Aorta (tissue), 5 donors: ENCODE measurements at regions not wholly inside any gene's neighbourhood (a gene's known extent, or its start where the extent isn't known, plus 50 kb on each side); places are given as distances from the start of the nearest gene placed in this dataset.

ENCODE experiments used
- ATAC-seq: fragments of 200-7000 bp; cut with Tn5 transposase; one replicate; pipeline ENCODE4 v1.9.1; 2022; ENCODE audit warnings: moderate library complexity; ENCODE audit not compliant: low FRiP score
- DNase-seq, 2 donors: peaks; one replicate each; pipeline ENCODE4 v3.0.0-alpha.2; 2020
- H3K27ac ChIP-seq, 2 donors: one replicate each; pipeline ENCODE4 v1.5.1; 2013; ENCODE audit warnings: low read length in 2 of 2, mild to moderate bottlenecking in 2 of 2, moderate library complexity in 2 of 2, control low read depth in 1 of 2, inconsistent platforms in 1 of 2, low read depth in 1 of 2
- H3K27me3 ChIP-seq, 2 donors: one replicate each; pipeline ENCODE4 v1.6.1; 2013; ENCODE audit warnings: control low read depth in 1 of 2, low read length in 1 of 2, mild to moderate bottlenecking in 1 of 2, moderate library complexity in 1 of 2; ENCODE audit not compliant: insufficient read depth in 2 of 2, control insufficient read depth in 1 of 2
- H3K36me3 ChIP-seq, 2 donors: one replicate each; pipeline ENCODE4 v1.6.1; 2013; ENCODE audit warnings: control low read depth in 1 of 2, low read length in 1 of 2, mild to moderate bottlenecking in 1 of 2; ENCODE audit not compliant: insufficient read depth in 2 of 2, control insufficient read depth in 1 of 2
- H3K4me1 ChIP-seq, 2 donors: one replicate each; pipeline ENCODE4 v1.6.1; 2013; ENCODE audit warnings: low read length in 2 of 2, control low read depth in 1 of 2, mild to moderate bottlenecking in 1 of 2, moderate library complexity in 1 of 2; ENCODE audit not compliant: insufficient read depth in 2 of 2, control insufficient read depth in 1 of 2
- H3K4me3 ChIP-seq, 2 donors: one replicate each; pipeline ENCODE4 v1.5.1; 2013; ENCODE audit warnings: low read length in 2 of 2, control low read depth in 1 of 2, mild to moderate bottlenecking in 1 of 2
- H3K9me3 ChIP-seq: one replicate; pipeline ENCODE4 v1.6.1; 2013; ENCODE audit warnings: mild to moderate bottlenecking, low read length; ENCODE audit not compliant: control insufficient read depth
- WGBS, 2 donors: extraction: QIAGEN DNeasy Blood & Tissue Kit; methylation state at CpG; one replicate each; pipeline ENCODE4 v1.1.7; 2013; 5-methylcytosine and 5-hydroxymethylcytosine counted together
- intact Hi-C, 2 donors: fragments of 100-400 bp; cut with DNase I; formaldehyde crosslinking; loops; one replicate each; pipeline versions ENCODE4 v1.14.2 to v1.15.0; 2022
- donor health status: healthy with polysubstance abuse.
- donor health status: Bipolar disorder and iron deficiency.
- donor health status: DM: no; HTN: no; CAD: no.
- donor health status: DM: no; HTN: no; CAD: no.
- donor health status: DM: yes; HTN: yes; CAD: no.

DNA sequence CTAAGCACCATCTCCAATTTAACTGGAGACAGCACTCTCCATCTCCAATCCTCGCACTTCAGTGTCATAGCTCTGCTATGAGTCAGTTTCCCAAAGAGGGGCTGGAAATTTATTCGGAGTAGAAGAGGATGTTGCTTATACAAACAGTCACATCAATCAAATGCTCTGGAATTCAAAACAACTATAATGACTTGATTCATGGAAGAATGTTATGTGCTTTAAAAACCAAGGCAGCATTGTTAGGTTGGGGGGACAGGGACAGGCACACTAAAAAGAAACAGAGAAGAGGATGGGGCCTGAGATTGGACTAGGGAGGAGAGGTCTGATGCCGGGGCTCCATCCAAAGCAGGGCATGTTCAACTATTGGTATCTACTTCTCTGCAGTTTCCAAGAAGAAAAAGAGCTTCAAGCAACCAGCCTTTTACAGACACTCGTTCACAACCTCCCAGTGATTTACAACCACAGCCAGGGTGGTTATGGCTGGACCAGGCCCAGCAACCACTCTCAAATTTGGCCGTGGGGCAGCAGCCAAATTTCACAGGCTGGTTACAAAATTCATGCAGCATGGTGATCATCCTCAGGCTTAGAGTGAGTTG is 117.5 kb upstream of the ZNF366 start:
- H3K4me3 ChIP-seq = no peak overlapping the region
- no peak for DNase-seq
- ATAC-seq = no peak
- intact Hi-C loops = no loop called here
- 9 to 10% methylated on average over 5 of the region's 5 CpGs for WGBS, 2 donors
- H3K27me3 ChIP-seq = no peaks in the 10 kb centered on the region
- H3K9me3 ChIP-seq = no peaks in the 10 kb centered on the region
- H3K27ac ChIP-seq = no peak overlapping the region
- H3K4me1 ChIP-seq = peaks cover 0 to 4% of the 10 kb centered on the region in 2 donors
- H3K36me3 ChIP-seq = no peaks in the 10 kb centered on the region

DNA sequence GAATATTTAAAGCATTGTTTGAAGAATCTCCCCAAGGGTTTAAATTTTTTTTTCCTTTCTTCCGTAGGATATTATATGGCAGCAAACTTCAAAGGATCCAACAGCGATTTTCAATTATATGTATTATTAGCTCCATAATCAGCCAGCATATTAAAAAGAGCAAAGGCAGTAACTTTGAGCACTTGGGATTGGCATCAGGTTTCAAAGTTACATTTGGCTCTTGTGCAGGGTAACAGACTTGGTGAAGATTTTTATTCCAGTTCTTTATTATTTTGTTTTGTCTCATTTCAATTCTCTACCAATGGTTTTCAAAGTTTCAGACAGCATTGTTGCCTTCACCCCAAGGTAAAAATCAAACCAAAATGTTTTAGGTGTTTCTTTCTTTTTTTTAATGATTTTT is 116.7 kb upstream of the ZNF366 start:
- ATAC-seq (no peak), DNase-seq (no peak)
- intact Hi-C loops = no loop called here
- H3K27ac ChIP-seq = no peak overlapping the region
- no peaks in the 10 kb centered on the region for H3K9me3 ChIP-seq
- H3K27me3 ChIP-seq = no peaks in the 10 kb centered on the region
- H3K4me1 ChIP-seq = peaks cover 0 to 4% of the 10 kb centered on the region in 2 donors
- WGBS, 2 donors = 24 to 36% methylated on average over 2 of the region's 2 CpGs
- no peaks in the 10 kb centered on the region for H3K36me3 ChIP-seq
- H3K4me3 ChIP-seq = no peak overlapping the region

DNA sequence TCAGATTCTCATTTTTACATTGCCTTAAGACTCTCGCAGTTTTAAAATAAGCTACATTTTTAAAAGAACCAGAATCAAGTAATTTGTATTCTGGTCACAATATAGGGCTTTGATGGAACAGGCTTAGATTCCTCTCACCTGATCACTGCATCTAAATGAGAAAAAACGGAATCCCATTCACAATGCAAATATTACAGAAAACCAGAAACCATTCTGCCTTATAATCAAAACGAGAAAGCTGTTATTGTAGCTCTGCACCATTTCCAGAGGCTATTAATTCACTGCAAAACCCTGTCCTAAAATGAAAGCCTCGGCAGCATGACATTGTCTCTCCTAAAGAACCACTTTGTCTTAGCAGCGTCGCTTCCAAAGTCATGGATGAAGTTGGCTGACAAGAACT is 116.1 kb upstream of the ZNF366 start:
- WGBS, 2 donors = 50 to 57% methylated on average over 6 of the region's 6 CpGs
- no peaks in the 10 kb centered on the region for H3K27me3 ChIP-seq
- intact Hi-C loops = no loop called here
- no peak for ATAC-seq
- no peak overlapping the region for H3K27ac ChIP-seq
- DNase-seq = no peak
- no peaks in the 10 kb centered on the region for H3K36me3 ChIP-seq
- H3K4me1 ChIP-seq = peaks cover 0 to 4% of the 10 kb centered on the region in 2 donors
- H3K4me3 ChIP-seq = no peak overlapping the region
- no peaks in the 10 kb centered on the region for H3K9me3 ChIP-seq

DNA sequence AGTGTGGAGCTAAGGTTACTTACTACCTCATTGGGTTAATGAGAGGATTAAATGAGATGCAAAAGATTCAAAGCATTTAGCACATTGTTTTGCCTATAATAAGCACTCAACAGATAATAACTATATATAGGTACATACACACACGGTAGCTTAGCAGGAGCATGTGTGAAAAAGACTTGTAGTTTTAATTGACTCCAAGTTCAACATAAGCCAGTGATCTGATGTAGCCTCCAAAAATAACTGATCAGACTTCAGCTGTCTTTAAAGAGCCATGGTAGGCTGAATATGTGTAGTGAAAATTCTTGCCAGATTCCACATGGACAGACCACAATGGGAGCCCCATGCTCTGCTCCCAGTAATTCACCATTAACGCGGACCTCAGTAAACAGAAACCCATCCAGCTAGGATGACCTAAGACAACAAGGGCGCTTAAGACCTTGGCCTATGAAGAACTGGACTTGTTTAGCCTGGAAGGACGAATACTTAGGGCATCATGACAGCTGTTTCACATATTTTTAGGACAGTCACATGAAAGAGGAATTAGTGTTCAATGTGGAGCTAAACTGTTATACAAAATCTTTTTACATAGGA is 115.1 kb upstream of the ZNF366 start:
- no peaks in the 10 kb centered on the region for H3K36me3 ChIP-seq
- intact Hi-C loops = no loop called here
- H3K27me3 ChIP-seq = no peaks in the 10 kb centered on the region
- no peak overlapping the region for H3K4me3 ChIP-seq
- 80 to 82% methylated on average over 5 of the region's 5 CpGs for WGBS, 2 donors
- ATAC-seq (no peak), DNase-seq (no peak)
- H3K4me1 ChIP-seq = peaks cover 0 to 4% of the 10 kb centered on the region in 2 donors
- no peaks in the 10 kb centered on the region for H3K9me3 ChIP-seq
- H3K27ac ChIP-seq = no peak overlapping the region

DNA sequence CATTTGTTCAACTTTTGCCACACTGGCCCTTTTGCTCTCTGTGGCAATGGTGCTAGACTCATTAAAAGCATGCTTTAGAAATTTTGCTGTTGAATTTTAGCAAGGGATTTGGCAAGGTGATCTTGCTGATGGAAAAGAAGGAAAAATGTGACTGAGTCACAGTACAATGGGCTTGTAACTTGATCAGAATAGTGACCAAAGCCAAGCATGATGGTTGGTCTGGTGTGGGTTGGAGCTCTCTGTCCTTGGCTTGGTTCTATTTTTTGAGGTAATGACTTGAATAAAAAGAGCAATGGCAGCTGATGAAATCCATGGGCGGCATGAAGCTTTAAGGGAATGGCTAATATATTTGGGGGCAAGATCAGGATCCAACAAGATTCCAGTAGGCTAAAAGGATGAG is 114.4 kb upstream of the ZNF366 start:
- Histone ChIP-seq H3K4me3 (no peak overlapping the region), H3K27me3 (no peaks in the 10 kb centered on the region), H3K4me1 (peaks cover 0 to 4% of the 10 kb centered on the region in 2 donors), H3K9me3 (no peaks in the 10 kb centered on the region), H3K36me3 (no peaks in the 10 kb centered on the region), H3K27ac (no peak overlapping the region)
- ATAC-seq (no peak), DNase-seq (no peak)
- intact Hi-C loops = no loop called here
- 92 to 97% methylated on average over 1 of the region's 1 CpG for WGBS, 2 donors

DNA sequence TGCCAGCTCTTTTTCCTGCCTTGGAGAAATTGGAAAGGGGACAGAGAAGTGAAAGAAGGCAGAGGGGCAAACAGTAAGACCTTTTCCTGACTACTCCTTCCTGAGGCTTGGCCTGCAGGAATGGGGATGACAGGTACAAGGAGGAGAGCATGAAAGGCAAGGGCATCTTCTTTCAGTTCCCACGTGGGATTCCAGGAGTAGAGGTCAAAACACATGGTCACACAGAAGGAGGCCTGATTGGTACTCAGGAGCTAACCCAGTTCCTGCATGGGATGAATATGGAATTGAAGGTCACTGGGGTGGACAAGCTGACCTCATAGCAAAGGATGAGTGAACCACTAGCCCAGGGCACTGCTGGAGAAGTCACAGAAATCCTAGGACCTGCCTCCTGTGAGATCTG is 112.5 kb upstream of the ZNF366 start:
- no peaks in the 10 kb centered on the region for H3K36me3 ChIP-seq
- intact Hi-C loops = loop anchor here in 1 of 2 donors (10.0 kb wide), 1 partner anchor 195 kb away; the partner anchor contains the start of gene TNPO1
- H3K9me3 ChIP-seq = no peaks in the 10 kb centered on the region
- H3K27me3 ChIP-seq = no peaks in the 10 kb centered on the region
- H3K4me3 ChIP-seq = no peak overlapping the region
- no peak overlapping the region for H3K27ac ChIP-seq
- ATAC-seq = no peak
- 75 to 90% methylated on average over 1 of the region's 1 CpG for WGBS, 2 donors
- H3K4me1 ChIP-seq = peaks cover 0 to 3% of the 10 kb centered on the region in 2 donors
- DNase-seq = no peak

DNA sequence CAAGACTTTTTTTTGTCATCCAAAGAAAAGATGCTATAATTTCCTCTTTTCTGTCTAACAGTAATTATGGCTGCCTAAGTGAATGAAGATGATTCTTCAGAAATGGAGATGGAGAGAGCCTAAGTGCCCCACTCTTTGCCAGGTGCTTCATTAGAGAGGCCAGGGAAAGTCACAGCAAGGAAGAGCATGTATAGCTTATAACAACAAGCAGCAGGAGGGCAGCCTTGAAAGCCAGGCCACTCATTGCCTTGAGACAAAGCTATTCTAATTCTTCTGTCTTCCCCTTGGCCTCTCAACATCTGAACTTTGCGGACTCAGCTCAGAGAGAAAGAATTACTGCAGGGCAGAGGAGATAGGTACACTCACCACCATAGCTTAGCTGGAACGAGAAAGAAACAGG is 112.0 kb upstream of the ZNF366 start:
- ATAC-seq (no peak), DNase-seq (no peak)
- H3K27me3 ChIP-seq = no peaks in the 10 kb centered on the region
- no peak overlapping the region for H3K27ac ChIP-seq
- intact Hi-C loops = loop anchor here in 1 of 2 donors (10.0 kb wide), 1 partner anchor 196 kb away; the partner anchor contains the start of gene TNPO1
- H3K4me3 ChIP-seq = no peak overlapping the region
- 97% methylated on average over 2 of the region's 2 CpGs for WGBS, 2 donors
- no peaks in the 10 kb centered on the region for H3K9me3 ChIP-seq
- no peaks in the 10 kb centered on the region for H3K36me3 ChIP-seq
- H3K4me1 ChIP-seq = no peaks in the 10 kb centered on the region

DNA sequence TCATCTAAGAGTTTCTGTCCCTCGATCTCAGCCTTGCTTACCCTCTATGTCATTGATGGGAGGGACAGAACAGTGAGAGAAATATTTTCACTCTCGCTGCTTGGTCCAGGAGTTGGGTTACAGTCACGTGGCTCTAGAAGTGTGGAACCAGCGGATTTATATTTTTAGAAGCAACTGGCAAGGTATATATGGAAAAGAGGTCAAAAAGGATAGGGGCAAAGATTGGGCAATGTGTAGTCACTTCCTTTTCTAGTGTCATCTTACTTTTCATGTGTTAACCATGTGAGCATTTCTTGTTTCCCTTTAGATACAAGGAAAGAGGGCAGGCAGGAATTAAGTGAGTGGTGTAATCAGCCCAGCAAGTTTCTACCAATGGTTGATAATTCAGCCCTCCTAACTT is 111.5 kb upstream of the ZNF366 start:
- H3K4me1 ChIP-seq = no peaks in the 10 kb centered on the region
- no peaks in the 10 kb centered on the region for H3K9me3 ChIP-seq
- H3K4me3 ChIP-seq = no peak overlapping the region
- no peak for DNase-seq
- WGBS, 2 donors = 66 to 70% methylated on average over 4 of the region's 4 CpGs
- no peaks in the 10 kb centered on the region for H3K36me3 ChIP-seq
- ATAC-seq = no peak
- H3K27ac ChIP-seq = no peak overlapping the region
- intact Hi-C loops = loop anchor here in 1 of 2 donors (10.0 kb wide), 1 partner anchor 196 kb away; the partner anchor contains the start of gene TNPO1
- no peaks in the 10 kb centered on the region for H3K27me3 ChIP-seq

DNA sequence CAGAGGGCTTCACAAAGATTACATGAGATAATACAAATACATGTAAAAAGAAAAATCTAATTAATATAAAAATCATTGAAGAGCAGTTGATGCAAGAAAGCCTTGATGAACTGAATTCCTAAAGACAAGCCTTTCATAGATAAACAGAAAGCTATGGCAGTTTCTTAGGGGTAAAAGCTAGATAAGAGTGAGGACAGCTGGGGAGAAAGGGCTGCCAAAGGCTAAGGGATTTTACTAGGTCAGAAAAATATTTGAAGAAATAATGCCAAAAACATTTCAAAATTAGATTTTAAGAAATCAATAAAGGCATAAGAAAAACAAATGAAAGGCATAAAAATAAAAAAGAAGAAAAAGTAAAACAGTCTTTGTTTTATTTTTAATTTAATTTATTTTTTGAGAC is 107.9 kb upstream of the ZNF366 start:
- Histone ChIP-seq H3K4me3 (no peak overlapping the region), H3K4me1 (no peaks in the 10 kb centered on the region), H3K27ac (no peak overlapping the region), H3K27me3 (no peaks in the 10 kb centered on the region), H3K9me3 (no peaks in the 10 kb centered on the region), H3K36me3 (no peaks in the 10 kb centered on the region)
- no peak for DNase-seq
- no peak for ATAC-seq
- intact Hi-C loops = loop anchor here in 1 of 2 donors (10.0 kb wide), 1 partner anchor 200 kb away; the partner anchor contains the start of gene TNPO1
